ENCODE measurements at regions not wholly inside any gene's neighbourhood (a gene's known extent, or its start where the extent isn't known, plus 50 kb on each side); places are given as distances from the start of the nearest gene placed in this dataset.

DNA sequence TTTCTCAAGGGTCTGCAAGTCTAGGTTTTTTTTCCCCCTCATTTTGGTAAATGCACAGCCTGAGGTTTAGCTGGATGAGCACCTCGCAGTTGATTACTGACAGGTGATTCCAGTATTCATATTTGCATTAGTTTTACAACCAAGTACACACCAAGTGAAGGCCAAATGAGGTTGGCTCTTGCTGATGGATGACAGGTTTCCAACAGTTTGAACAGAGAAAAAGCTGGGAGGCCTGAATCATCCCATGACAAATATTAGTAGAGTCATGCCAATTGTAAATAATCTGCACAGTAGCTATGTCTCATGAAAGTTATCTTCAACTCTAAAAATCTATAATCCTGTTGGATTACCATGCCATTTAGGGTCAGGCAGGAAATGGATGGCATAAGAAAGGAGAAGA is 399.8 kb downstream of the HTR7 start:
- TF ChIP-seq, protein P1, sequence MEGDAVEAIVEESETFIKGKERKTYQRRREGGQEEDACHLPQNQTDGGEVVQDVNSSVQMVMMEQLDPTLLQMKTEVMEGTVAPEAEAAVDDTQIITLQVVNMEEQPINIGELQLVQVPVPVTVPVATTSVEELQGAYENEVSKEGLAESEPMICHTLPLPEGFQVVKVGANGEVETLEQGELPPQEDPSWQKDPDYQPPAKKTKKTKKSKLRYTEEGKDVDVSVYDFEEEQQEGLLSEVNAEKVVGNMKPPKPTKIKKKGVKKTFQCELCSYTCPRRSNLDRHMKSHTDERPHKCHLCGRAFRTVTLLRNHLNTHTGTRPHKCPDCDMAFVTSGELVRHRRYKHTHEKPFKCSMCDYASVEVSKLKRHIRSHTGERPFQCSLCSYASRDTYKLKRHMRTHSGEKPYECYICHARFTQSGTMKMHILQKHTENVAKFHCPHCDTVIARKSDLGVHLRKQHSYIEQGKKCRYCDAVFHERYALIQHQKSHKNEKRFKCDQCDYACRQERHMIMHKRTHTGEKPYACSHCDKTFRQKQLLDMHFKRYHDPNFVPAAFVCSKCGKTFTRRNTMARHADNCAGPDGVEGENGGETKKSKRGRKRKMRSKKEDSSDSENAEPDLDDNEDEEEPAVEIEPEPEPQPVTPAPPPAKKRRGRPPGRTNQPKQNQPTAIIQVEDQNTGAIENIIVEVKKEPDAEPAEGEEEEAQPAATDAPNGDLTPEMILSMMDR (IDR thresholded peaks at IDR 0.05) = no peak
- TF ChIP-seq POLR2A (IDR thresholded peaks at IDR 0.05) = no peak
- Histone ChIP-seq H3K4me1 (no peaks in the 10 kb centered on the region), H3K27ac (no peak overlapping the region), H3K9me3 (no peaks in the 10 kb centered on the region), H3K36me3 (no peaks in the 10 kb centered on the region), H3K4me3 (no peak overlapping the region), H3K27me3 (no peaks in the 10 kb centered on the region)
- no peak for DNase-seq
- intact Hi-C loops (cut with DNase I; ENCODE audit: low total_unique reads) = no loop called here

DNA sequence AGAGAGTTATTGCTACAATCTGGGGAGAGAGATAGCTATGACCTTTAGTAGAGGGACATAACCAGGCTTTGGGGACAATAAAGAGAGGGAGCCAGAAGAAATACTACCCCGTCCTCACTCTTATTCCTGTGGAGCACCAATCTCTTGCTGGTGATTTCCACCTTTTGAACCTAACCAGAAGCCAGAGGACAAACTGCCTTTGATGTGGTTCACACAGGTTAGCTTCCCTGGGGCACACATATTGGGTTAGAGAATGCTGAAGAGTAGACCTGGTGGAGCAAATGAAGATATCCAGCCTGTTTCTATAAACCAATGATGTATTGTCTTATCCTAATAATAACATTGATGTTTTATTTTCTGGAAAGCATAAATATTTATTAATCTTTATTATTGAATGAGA is 399.3 kb downstream of the HTR7 start:
- DNase-seq = no peak
- no peaks in the 10 kb centered on the region for H3K36me3 ChIP-seq
- intact Hi-C loops (cut with DNase I; ENCODE audit: low total_unique reads) = no loop called here
- H3K27ac ChIP-seq = no peak overlapping the region
- TF ChIP-seq, protein P1 (IDR thresholded peaks at IDR 0.05) = no peak
- TF ChIP-seq POLR2A (IDR thresholded peaks at IDR 0.05) = no peak
- H3K4me1 ChIP-seq = no peaks in the 10 kb centered on the region
- no peaks in the 10 kb centered on the region for H3K27me3 ChIP-seq
- no peaks in the 10 kb centered on the region for H3K9me3 ChIP-seq
- no peak overlapping the region for H3K4me3 ChIP-seq

GRCh38 chr10:90461437-90462155 is 396.2 kb downstream of the HTR7 start:
- intact Hi-C loops (cut with DNase I; ENCODE audit: low total_unique reads) = no loop called here

DNA sequence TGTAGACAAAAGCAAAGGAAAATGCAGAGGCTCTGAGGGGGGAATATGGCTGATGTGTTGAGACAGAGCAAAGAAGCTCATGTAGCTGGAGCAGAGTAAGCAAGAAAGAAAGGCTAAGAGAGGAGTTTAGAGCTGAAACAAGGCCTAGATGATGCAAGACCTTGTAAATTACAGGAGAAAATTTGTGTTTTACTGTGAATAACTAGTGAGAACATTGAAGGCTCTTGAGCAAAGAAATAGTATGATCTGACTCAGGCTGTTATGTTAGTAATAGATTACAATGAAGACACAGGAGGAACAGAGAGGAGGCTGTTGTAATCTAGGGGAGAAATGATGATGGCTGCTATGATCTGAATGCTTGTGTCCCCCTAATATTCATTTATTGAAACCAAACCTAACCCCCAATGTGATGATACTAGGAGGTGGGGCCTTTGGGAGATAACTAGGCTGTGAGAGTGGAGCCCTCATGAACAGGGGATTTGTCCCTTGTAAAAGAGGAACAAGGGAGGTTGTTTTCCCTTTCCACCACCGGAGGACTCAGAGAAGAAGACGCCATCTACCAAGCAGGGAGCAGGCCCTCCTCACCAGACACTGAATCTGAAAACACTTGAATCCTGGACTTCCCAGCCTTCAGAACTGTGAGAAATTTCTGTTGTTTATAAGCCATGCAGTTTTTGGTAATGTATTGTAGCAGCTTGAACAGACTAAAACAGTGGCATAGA is 394.9 kb downstream of the HTR7 start:
- H3K27me3 ChIP-seq = no peaks in the 10 kb centered on the region
- no peak overlapping the region for H3K27ac ChIP-seq
- no peaks in the 10 kb centered on the region for H3K9me3 ChIP-seq
- H3K4me3 ChIP-seq = no peak overlapping the region
- no peaks in the 10 kb centered on the region for H3K4me1 ChIP-seq
- TF ChIP-seq POLR2A (IDR thresholded peaks at IDR 0.05) = no peak
- TF ChIP-seq, protein P1 (IDR thresholded peaks at IDR 0.05) = no peak
- no peak for DNase-seq
- no peaks in the 10 kb centered on the region for H3K36me3 ChIP-seq
- intact Hi-C loops (cut with DNase I; ENCODE audit: low total_unique reads) = no loop called here

More at GRCh38 chr10:90461437-90462155, 396.2 kb downstream of the HTR7 start:
- no peaks in the 10 kb centered on the region for H3K9me3 ChIP-seq
- no peaks in the 10 kb centered on the region for H3K27me3 ChIP-seq
- H3K4me1 ChIP-seq = no peaks in the 10 kb centered on the region
- TF ChIP-seq, protein P1 (IDR thresholded peaks at IDR 0.05) = no peak
- TF ChIP-seq POLR2A (IDR thresholded peaks at IDR 0.05) = no peak
- no peaks in the 10 kb centered on the region for H3K36me3 ChIP-seq
- no peak for DNase-seq
- no peak overlapping the region for H3K4me3 ChIP-seq
- H3K27ac ChIP-seq = no peak overlapping the region

GRCh38 chr10:90464329-90464728 is 393.5 kb downstream of the HTR7 start:
- H3K4me3 ChIP-seq = no peak overlapping the region
- no peaks in the 10 kb centered on the region for H3K27me3 ChIP-seq
- H3K27ac ChIP-seq = no peak overlapping the region
- H3K4me1 ChIP-seq = no peaks in the 10 kb centered on the region
- no peaks in the 10 kb centered on the region for H3K9me3 ChIP-seq
- no peak for DNase-seq
- intact Hi-C loops (cut with DNase I; ENCODE audit: low total_unique reads) = no loop called here
- H3K36me3 ChIP-seq = no peaks in the 10 kb centered on the region
- TF ChIP-seq, protein P1 (IDR thresholded peaks at IDR 0.05) = no peak
- TF ChIP-seq POLR2A (IDR thresholded peaks at IDR 0.05) = no peak
